Body of pancreas (tissue), 4 donors: ENCODE measurements at regions not wholly inside any gene's neighbourhood (a gene's known extent, or its start where the extent isn't known, plus 50 kb on each side); places are given as distances from the start of the nearest gene placed in this dataset.

ENCODE experiments used
- POLR2A ChIP-seq, 3 donors: fragments of 450-650 bp; IDR thresholded peaks; one replicate each; pipeline ENCODE4 v1.6.1; 2016; ENCODE audit warnings: antibody characterized with exemption in 3 of 3, mild to moderate bottlenecking in 2 of 3
- TF ChIP-seq, protein P1 (sequence below), 7 experiments: fragments of 450-650 bp in 4 of 7; fragments of 200-600 bp in 3 of 7; sonication (generic) in 3 of 7; IDR thresholded peaks; one replicate each; pipeline ENCODE4 v1.5.1; 2016 to 2019; ENCODE audit warnings: antibody characterized with exemption in 7 of 7

- TF ChIP-seq, protein P1, sequence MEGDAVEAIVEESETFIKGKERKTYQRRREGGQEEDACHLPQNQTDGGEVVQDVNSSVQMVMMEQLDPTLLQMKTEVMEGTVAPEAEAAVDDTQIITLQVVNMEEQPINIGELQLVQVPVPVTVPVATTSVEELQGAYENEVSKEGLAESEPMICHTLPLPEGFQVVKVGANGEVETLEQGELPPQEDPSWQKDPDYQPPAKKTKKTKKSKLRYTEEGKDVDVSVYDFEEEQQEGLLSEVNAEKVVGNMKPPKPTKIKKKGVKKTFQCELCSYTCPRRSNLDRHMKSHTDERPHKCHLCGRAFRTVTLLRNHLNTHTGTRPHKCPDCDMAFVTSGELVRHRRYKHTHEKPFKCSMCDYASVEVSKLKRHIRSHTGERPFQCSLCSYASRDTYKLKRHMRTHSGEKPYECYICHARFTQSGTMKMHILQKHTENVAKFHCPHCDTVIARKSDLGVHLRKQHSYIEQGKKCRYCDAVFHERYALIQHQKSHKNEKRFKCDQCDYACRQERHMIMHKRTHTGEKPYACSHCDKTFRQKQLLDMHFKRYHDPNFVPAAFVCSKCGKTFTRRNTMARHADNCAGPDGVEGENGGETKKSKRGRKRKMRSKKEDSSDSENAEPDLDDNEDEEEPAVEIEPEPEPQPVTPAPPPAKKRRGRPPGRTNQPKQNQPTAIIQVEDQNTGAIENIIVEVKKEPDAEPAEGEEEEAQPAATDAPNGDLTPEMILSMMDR (IDR thresholded peaks at IDR 0.05) = no peak
- TF ChIP-seq POLR2A (IDR thresholded peaks at IDR 0.05) = no peak
Measured at GRCh38 chr2:240322991-240323390, 112.5 kb upstream of the GPC1 start.
